Loucy (cell line): ENCODE measurements at regions not wholly inside any gene's neighbourhood (a gene's known extent, or its start where the extent isn't known, plus 50 kb on each side); places are given as distances from the start of the nearest gene placed in this dataset.

Experiments used
- H2AFZ ChIP-seq: fragments of 200-600 bp; sonication (generic); 2 replicates; pipeline ENCODE4 v1.6.0; 2016; ENCODE audit warnings: antibody characterized with exemption, mild to moderate bottlenecking, low read length, moderate library complexity
- H3F3A ChIP-seq: fragments of 200-600 bp; 2 replicates; pipeline ENCODE4 v1.6.0; 2016; ENCODE audit warnings: antibody characterized with exemption, low read depth, mild to moderate bottlenecking
- H3K27me3 ChIP-seq: fragments of 200-600 bp; sonication (generic); 2 replicates; pipeline ENCODE4 v1.6.1; 2014; ENCODE audit warnings: low read length, mild to moderate bottlenecking; ENCODE audit not compliant: insufficient read depth, poor library complexity, severe bottlenecking
- H3K36me3 ChIP-seq: fragments of 200-600 bp; sonication (generic); 2 replicates; pipeline ENCODE4 v1.6.1; 2016; ENCODE audit warnings: low read length; ENCODE audit not compliant: insufficient read depth
- H3K4me1 ChIP-seq: fragments of 200-600 bp; sonication (generic); 2 replicates; pipeline ENCODE4 v1.5.1; 2014; ENCODE audit warnings: low read length, mild to moderate bottlenecking; ENCODE audit not compliant: insufficient read depth, poor library complexity, severe bottlenecking
- H3K4me2 ChIP-seq: fragments of 200-600 bp; sonication (generic); 2 replicates; pipeline ENCODE4 v1.6.0; 2014; ENCODE audit warnings: antibody characterized with exemption, low read length, low read depth, mild to moderate bottlenecking; ENCODE audit not compliant: poor library complexity, severe bottlenecking
- H3K4me3 ChIP-seq: fragments of 200-600 bp; sonication (generic); 2 replicates; pipeline ENCODE4 v1.5.1; 2014; ENCODE audit warnings: low read length, mild to moderate bottlenecking, mixed read lengths; ENCODE audit not compliant: poor library complexity, severe bottlenecking
- H3K79me2 ChIP-seq: fragments of 200-600 bp; sonication (generic); 2 replicates; pipeline ENCODE4 v1.6.1; 2014; ENCODE audit warnings: low read length; ENCODE audit not compliant: insufficient read depth
- H3K9ac ChIP-seq: fragments of 200-600 bp; sonication (generic); 2 replicates; pipeline ENCODE4 v1.6.0; 2014; ENCODE audit warnings: mild to moderate bottlenecking, low read depth, low read length, moderate library complexity; ENCODE audit not compliant: poor library complexity, severe bottlenecking
- H3K9me2 ChIP-seq: fragments of 200-600 bp; sonication (generic); replicated peaks from 2 replicates; pipeline ENCODE4 v1.6.1; 2016; ENCODE audit warnings: low read depth, low read length, mixed read lengths
- H3K9me3 ChIP-seq: fragments of 200-600 bp; sonication (generic); 2 replicates; pipeline ENCODE4 v1.6.1; 2014; ENCODE audit warnings: mild to moderate bottlenecking, antibody characterized with exemption, low read length, low read depth; ENCODE audit not compliant: insufficient read depth
- H4K20me1 ChIP-seq: fragments of 200-600 bp; sonication (generic); 2 replicates; pipeline ENCODE4 v1.6.0; 2014; ENCODE audit warnings: antibody characterized with exemption, low read length, mild to moderate bottlenecking; ENCODE audit not compliant: insufficient read depth, poor library complexity, severe bottlenecking
- EZH2phosphoT487 ChIP-seq: fragments of 200-600 bp; IDR thresholded peaks from 2 replicates; pipeline ENCODE4 v1.6.1; 2018; ENCODE audit warnings: antibody characterized with exemption, mild to moderate bottlenecking, moderate library complexity, borderline replicate concordance
- TF ChIP-seq, protein P1 (sequence below): fragments of 200-600 bp; sonication (generic); conservative IDR thresholded peaks from 2 replicates; pipeline ENCODE4 v1.5.1; 2014; ENCODE audit warnings: mild to moderate bottlenecking, antibody characterized with exemption, low read length

DNA sequence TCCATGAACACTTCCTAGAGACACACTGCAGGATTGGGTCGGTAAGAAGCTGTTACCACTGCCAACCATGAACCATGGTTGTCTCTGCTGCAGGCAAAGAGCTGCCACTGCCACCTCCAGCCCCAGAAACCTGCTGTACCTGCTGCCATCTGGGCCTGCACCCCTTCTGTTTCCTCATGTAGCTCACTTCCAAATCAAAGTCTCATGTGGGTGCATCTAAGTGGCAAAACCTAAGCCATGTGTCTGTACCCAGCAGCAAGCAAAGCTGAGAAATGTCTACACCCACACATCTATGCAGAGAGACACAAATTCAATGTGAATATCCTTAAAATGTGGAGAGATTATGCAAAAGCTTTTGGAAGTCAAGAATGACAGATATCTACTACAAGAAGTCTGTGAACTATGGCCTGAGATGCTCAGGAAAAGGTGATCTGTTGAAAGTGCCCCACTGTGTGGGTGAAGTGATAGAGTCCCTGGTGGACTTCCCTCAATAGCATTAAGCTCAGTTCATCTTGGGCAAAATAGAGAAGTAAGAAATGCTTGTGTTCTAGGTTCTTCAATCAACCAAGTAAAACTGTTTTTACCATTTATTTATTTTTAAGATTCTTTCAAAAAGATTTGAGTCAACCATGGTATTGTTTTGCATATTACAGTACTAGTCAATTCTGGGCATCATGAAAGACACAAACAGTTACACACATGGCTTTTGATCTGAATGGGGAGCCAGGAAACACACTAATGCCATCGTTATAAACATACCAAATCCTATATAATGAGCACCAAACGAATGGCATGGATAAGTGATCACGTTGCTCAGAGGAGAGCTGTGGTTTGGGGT is 64.4 kb downstream of the FOS start:
- no peak overlapping the region for H2AFZ ChIP-seq
- H3F3A ChIP-seq, result no peaks in the 10 kb centered on the region
- no peaks in the 10 kb centered on the region for H3K36me3 ChIP-seq
- no peaks in the 10 kb centered on the region for H3K9me2 ChIP-seq
- TF ChIP-seq, protein P1, sequence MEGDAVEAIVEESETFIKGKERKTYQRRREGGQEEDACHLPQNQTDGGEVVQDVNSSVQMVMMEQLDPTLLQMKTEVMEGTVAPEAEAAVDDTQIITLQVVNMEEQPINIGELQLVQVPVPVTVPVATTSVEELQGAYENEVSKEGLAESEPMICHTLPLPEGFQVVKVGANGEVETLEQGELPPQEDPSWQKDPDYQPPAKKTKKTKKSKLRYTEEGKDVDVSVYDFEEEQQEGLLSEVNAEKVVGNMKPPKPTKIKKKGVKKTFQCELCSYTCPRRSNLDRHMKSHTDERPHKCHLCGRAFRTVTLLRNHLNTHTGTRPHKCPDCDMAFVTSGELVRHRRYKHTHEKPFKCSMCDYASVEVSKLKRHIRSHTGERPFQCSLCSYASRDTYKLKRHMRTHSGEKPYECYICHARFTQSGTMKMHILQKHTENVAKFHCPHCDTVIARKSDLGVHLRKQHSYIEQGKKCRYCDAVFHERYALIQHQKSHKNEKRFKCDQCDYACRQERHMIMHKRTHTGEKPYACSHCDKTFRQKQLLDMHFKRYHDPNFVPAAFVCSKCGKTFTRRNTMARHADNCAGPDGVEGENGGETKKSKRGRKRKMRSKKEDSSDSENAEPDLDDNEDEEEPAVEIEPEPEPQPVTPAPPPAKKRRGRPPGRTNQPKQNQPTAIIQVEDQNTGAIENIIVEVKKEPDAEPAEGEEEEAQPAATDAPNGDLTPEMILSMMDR, result no peak
- no peak for TF ChIP-seq EZH2phosphoT487
- H3K27me3 ChIP-seq, result no peaks in the 10 kb centered on the region
- peaks cover 9% of the 10 kb centered on the region for H3K4me1 ChIP-seq
- no peak overlapping the region for H3K9ac ChIP-seq
- H3K4me2 ChIP-seq, result no peak overlapping the region
- no peaks in the 10 kb centered on the region for H3K79me2 ChIP-seq
- H3K4me3 ChIP-seq, result no peak overlapping the region
- no peaks in the 10 kb centered on the region for H3K9me3 ChIP-seq
- H4K20me1 ChIP-seq, result no peaks in the 10 kb centered on the region

DNA sequence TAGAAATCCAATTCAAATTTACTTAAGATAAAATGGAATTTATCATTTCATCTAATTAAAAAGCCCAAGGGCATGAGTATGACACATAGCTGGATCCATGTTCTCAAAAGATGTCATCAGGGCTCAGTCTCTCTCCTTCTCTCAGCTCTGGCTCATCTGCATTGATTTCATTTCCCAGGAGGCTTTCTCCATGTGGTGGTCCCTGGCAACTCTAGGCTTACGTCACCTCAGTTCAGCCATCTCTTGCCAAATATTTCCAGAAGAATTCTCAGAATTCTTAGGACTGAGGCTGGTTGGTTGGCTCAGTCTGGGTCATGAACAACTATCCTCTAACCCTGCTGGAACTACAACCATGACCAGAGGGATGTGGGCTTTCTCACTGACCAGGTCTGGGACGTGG is 65.3 kb downstream of the FOS start:
- no peak overlapping the region for H3K4me3 ChIP-seq
- no peak overlapping the region for H2AFZ ChIP-seq

GRCh38 chr14:75344411-75344810 is 65.8 kb downstream of the FOS start:
- Histone ChIP-seq H3K9me3 (no peaks in the 10 kb centered on the region), H2AFZ (no peak overlapping the region), H3K27me3 (no peaks in the 10 kb centered on the region), H3K4me2 (no peak overlapping the region), H3F3A (no peaks in the 10 kb centered on the region), H3K79me2 (no peaks in the 10 kb centered on the region), H3K4me1 (peaks cover 9% of the 10 kb centered on the region), H3K9ac (no peak overlapping the region), H4K20me1 (no peaks in the 10 kb centered on the region), H3K36me3 (no peaks in the 10 kb centered on the region), H3K9me2 (no peaks in the 10 kb centered on the region), H3K4me3 (no peak overlapping the region)
- no peak for TF ChIP-seq EZH2phosphoT487
- TF ChIP-seq, protein P1, result no peak

More for the DNA sequence above, 65.3 kb downstream of the FOS start:
- Histone ChIP-seq H4K20me1 (no peaks in the 10 kb centered on the region), H3K27me3 (no peaks in the 10 kb centered on the region), H3K4me1 (peaks cover 9% of the 10 kb centered on the region), H3K9me3 (no peaks in the 10 kb centered on the region), H3K36me3 (no peaks in the 10 kb centered on the region), H3F3A (no peaks in the 10 kb centered on the region), H3K9me2 (no peaks in the 10 kb centered on the region), H3K4me2 (no peak overlapping the region), H3K9ac (no peak overlapping the region), H3K79me2 (no peaks in the 10 kb centered on the region)
- TF ChIP-seq EZH2phosphoT487, result no peak
- TF ChIP-seq, protein P1, result no peak
